ENCODE measurements at regions not wholly inside any gene's neighbourhood (a gene's known extent, or its start where the extent isn't known, plus 50 kb on each side); places are given as distances from the start of the nearest gene placed in this dataset.
"Not testable (repeated sequence)": the region's sequence is repeated elsewhere in the genome, so short reads cannot be mapped to it uniquely, and the experiment has no call there.

DNA sequence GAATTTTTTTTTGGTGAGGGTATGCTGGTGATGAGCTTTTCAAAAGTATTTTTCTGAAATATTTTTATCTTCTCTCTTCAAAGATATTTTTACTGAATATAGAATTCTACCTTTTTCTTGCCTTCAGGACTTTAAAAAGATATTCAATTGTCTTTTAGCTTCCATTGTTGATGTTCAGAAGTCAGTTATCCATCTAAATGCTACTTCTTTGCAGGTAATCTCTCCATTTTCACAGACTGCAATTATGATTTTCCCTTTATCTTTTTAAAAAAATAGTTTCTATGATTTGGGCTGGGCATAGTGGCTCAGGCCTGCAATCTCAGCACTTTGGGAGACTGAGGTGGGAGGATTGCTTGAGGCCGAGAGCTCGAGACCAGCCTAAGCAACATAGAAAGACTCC lies 222.4 kb downstream of the IL20RB start:
- no peak for DNase-seq (ENCODE audit: low read depth, low spot score)
- in situ Hi-C loops (cut with HindIII; ENCODE audit: low pct_unique_long_range_greater_than_20kb, low sequenced_read_pairs): no loop called here

DNA sequence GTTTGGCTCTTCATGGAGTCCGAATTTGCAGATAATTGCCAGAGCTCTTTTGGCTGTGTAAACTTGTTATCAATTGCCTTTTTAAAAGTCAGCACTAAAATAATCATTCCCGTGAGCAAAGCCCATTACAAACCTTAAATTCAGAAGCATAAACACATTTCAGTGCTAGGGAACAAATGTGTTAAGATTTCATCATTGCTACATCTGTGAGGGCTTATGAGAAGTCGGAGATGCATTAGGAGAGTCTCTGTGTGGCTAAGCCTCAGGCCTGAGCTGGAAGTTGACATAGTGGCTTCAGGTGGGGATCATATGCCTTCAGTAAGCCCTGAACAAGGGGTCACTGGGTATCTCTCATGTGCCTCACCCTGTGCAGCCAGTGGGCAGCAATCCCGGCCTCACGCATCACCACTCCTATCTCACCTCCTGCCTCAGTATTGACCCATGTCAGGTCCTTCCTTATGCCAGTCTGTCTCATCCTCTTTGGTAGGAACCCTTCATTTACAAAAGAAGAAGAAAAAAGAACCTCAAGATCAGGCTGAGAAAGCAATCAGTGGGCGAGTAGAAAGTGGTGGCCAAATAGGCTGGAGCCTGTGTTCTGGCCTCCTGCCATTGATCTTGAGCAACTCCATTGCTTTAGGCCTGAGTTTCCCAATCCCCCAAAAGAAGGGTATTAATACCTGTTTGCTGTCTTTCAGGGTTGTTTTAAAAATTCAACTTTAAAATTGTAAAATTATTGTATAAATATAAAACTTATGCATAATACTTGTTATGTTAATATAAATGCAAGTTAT lies 233.5 kb downstream of the IL20RB start:
- in situ Hi-C loops (cut with HindIII; ENCODE audit: low pct_unique_long_range_greater_than_20kb, low sequenced_read_pairs): no loop called here

DNA sequence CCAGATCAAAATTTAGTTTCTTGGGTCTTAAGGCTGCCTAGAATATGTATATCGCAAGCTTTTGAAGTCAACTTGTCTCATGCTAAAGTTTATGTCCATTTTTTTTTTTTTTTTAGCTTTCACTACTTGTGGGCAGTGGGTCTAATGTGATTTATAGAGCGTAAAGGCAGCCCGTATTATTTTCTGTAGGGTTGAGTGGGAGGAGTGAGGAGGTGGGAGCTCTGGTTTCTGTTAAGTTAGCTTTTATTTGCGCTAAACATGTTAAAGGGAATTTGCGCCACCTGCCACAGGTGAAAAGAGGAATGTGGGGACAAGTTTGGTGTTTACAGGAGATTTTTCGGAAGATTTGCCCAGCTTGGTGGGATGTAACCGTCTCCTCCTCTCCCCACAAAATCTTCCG lies 234.2 kb downstream of the IL20RB start:
- DNase-seq (ENCODE audit: low read depth, low spot score): no peak
- in situ Hi-C loops (cut with HindIII; ENCODE audit: low pct_unique_long_range_greater_than_20kb, low sequenced_read_pairs): no loop called here

More for the DNA sequence above, 233.5 kb downstream of the IL20RB start:
- DNase-seq (ENCODE audit: low read depth, low spot score): no peak

DNA sequence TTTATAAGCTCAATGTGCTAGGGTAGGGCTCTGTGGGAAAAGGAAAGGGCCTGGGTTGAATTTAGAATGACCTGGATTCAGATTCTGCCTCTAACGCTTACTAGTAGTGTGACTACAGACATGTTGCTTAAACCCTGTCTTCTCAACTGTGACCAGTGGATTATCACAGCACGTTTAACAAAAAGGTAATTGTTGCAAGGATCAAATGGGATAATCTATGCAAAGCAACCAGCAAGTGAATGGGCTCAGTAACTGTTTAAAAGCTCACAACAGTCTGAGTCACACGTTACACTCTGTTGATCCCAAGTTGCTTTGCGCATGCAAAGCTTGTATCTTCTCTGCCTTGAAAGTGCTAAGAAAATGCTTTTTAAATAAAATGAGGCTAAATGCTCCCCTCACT lies 236.5 kb downstream of the IL20RB start:
- no peak for DNase-seq (ENCODE audit: low read depth, low spot score)
- in situ Hi-C loops (cut with HindIII; ENCODE audit: low pct_unique_long_range_greater_than_20kb, low sequenced_read_pairs): no loop called here

DNA sequence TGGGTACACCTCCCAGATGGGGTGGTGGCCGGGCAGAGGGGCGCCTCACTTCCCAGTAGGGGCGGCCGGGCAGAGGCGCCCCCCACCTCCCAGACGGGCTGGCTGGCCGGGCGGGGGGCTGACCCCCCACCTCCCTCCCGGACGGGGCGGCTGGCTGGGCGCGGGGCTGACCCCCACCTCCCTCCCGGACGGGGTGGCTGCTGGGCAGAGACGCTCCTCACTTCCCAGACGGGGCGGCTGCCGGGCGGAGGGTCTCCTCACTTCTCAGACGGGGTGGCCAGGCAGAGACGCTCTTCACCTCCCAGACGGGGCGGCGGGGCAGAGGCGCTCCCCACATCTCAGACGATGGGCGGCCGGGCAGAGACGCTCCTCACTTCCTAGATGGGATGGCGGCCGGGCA lies 240.6 kb downstream of the IL20RB start:
- in situ Hi-C loops (cut with HindIII; ENCODE audit: low pct_unique_long_range_greater_than_20kb, low sequenced_read_pairs); DNase-seq (ENCODE audit: low read depth, low spot score): not testable (repeated sequence)

DNA sequence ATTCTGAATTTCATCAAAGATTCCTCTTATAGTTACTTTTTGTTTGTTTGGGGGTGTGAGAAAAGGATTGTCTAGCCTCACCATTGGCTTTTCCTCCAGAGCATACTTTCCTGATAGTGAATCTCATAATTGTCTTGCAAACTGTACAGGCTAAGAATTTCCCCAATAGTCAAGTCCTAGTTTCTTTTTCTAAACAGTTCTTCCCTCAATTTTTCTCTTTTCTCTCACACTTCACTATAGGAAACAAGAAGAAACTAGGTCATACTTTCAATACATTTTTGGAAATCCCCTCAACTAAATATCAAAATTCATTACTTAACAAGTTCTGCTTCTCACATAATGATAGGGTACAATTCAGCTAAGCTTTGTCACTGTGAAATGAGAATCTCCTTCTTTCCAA lies 241.9 kb downstream of the IL20RB start:
- no peak for DNase-seq (ENCODE audit: low read depth, low spot score)
- in situ Hi-C loops (cut with HindIII; ENCODE audit: low pct_unique_long_range_greater_than_20kb, low sequenced_read_pairs): no loop called here

DNA sequence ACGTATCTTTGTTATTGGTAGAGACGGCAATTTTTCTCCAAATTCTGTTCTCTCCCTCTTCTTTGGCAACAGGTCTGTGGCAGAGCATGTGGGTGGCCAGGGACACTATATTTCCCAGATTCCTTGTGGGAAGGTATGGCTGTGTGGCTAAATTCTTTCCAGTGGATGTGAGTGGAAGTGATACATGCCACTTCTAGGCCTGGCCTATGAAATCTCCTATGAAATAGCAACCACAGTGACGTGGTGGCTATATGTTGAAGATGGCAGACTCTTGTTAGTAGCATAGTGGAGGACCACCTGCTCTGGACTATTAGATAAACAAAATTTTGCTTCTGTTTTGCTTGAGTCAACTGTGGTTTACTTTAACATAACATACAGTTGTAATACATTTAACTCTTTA lies 243.3 kb downstream of the IL20RB start:
- DNase-seq (ENCODE audit: low read depth, low spot score): no peak
- in situ Hi-C loops (cut with HindIII; ENCODE audit: low pct_unique_long_range_greater_than_20kb, low sequenced_read_pairs): no loop called here

DNA sequence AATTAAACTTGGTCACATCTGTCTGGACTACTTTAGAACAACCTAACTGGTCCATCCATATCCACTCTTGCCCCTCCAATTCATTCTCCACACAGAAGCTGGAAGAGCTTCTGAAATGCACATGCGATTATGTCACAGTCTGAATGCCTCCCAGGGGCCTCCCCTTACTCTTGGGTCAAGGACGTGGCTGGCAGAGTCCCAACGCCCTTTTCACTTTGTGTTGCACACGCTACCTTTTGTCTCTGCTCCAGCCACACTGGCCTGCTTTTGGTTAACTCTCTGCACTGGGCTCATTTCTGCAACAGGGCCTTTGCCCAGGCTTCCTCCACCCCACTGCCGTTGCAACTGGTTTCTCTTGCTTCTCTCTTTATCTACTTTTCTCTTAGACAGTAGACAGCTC lies 245.2 kb downstream of the IL20RB start:
- no peak for DNase-seq (ENCODE audit: low read depth, low spot score)
- in situ Hi-C loops (cut with HindIII; ENCODE audit: low pct_unique_long_range_greater_than_20kb, low sequenced_read_pairs): no loop called here

DNA sequence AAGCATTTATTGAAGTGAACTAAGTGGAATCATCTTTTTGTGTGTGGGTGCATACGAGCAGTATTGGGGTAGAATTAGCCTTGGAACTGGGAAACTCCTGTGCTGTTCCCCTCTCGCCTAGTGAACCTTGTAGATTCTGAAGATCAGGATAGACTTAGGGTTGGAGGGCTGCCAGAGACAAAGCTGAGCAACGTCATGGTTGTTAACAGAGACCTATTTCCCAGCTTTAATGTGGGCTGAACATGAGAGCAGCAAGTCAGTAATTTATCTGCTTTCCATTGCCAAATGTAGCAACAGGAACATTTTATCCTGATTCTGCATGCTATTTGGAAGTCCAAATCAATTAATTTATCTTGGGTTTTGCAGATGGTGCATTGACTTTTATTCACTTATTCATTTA lies 246.6 kb downstream of the IL20RB start:
- no peak for DNase-seq (ENCODE audit: low read depth, low spot score)
- in situ Hi-C loops (cut with HindIII; ENCODE audit: low pct_unique_long_range_greater_than_20kb, low sequenced_read_pairs): no loop called here

DNA sequence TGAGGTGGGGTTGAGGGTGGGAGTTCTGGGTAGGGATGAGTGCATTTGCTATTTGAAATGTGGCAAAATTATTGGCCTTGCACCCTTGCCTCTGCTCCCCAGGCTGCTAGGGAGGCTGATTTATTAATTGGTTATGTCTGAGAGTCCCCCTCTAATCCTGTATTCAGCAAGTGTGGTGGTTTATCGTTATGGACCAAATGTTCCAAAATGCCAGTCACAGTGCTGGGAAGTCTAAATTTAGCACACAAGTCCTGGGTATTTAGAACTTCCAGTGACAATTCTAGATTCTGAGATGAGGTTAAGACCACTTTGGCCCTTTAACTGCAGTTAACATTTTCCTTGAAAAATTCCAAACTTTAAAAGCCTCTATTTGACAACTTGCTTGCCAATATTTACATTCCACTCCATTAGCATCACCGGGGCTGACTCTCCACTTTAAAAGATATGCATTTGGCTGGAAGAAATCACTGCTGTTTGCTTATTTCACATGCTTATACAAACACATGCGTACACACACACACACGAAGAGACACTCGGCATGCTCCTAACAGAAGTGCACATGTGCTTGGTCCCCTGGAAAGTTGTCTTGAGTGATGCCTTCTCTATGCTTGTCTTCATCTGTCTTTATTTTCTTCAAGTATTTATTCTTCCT lies 247.7 kb downstream of the IL20RB start:
- DNase-seq (ENCODE audit: low read depth, low spot score): no peak
- in situ Hi-C loops (cut with HindIII; ENCODE audit: low pct_unique_long_range_greater_than_20kb, low sequenced_read_pairs): no loop called here

DNA sequence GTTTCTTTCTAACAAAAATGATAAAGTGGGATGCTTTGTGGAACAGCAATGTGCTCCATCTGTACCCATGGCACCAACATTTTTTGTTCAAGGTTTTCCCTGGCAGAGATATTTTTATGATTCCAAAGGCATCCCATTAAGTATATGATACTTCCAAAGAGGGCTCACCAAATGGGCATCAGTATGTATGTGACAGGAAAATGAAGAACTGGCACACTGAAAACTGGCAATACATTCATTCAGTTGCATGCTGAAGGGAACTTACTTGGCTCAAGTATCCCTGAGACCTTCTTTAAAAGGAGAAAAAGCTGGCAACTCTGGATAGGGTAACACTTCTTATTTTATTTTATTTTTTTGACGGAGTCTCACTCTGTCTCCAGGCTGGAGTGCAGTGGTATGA lies 249.8 kb downstream of the IL20RB start:
- no peak for DNase-seq (ENCODE audit: low read depth, low spot score)
- in situ Hi-C loops (cut with HindIII; ENCODE audit: low pct_unique_long_range_greater_than_20kb, low sequenced_read_pairs): no loop called here

DNA sequence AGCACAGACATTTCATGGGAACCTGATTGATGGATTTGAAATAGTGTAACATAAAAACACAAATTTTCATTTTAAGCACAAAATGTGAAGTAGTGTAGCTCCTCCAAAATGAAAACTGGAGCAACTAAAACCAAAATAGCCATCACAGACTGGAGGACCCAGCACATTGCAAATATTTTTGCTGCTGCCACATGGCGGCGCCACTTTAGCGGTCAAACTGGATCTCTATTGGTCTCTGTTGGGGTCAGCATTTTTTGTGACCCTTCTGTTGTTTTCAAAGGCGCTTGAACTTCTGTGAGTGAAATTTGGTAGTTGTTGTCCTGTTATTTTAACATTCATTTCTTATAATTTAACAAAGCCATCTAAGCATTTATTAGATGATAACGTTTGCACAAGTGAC lies 259.9 kb downstream of the IL20RB start:
- in situ Hi-C loops (cut with HindIII; ENCODE audit: low pct_unique_long_range_greater_than_20kb, low sequenced_read_pairs): no loop called here
- DNase-seq (ENCODE audit: low read depth, low spot score): peak; percentile 56

DNA sequence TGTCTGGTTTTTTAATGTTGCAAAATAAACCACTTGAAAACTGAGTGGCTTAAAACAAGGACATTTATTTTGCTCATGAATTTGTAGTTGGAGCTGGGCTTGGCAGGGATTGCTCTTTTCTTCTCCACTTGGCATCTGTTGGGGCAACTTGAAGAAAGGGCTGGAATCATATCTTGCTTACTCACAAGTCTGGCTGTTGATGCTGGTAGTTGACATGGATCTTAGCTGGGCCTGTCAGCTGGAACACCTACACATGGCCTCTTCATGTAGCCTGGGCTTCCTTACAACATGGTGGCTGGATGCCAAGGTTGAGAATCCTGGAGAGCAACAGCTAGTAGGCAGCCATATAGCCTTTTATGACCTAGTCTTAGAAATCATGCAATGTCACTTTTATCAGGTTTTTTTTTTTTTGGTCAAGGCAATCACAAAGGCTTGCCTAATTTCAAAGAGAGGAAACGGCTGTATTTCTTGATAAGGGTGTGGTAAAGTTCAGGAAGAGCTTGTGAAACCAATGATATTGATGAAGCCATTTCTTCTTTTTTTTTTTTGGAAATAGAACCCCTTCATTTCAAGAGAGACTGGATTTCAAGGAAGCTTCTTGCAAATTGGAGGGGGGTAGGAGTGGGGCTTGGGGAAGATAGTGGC lies 262.1 kb downstream of the IL20RB start:
- no peak for DNase-seq (ENCODE audit: low read depth, low spot score)
- in situ Hi-C loops (cut with HindIII; ENCODE audit: low pct_unique_long_range_greater_than_20kb, low sequenced_read_pairs): no loop called here

DNA sequence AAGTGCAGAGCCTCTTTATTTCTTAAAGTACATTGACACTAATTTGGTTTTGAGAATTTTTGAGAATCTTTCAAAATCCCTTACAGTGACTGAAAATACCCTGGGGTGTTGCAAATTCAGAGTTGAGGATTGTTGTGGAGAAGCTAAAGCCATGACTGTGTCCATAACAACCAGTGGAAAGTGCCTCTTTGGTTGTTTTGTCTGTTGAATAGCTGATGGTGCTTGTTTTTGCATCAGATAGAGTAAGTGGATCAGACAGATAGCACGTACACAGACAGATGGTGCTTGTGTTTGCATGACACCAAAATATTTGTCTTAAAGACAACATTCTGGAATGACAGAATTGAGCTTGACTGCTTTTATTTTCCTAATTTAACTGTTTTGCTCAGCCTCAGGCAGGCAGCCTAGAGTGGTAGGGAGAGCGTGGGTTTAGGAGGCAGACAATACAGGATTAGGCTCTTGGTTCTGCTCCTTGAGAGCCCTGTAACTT lies 265.0 kb downstream of the IL20RB start:
- no peak for DNase-seq (ENCODE audit: low read depth, low spot score)
- in situ Hi-C loops (cut with HindIII; ENCODE audit: low pct_unique_long_range_greater_than_20kb, low sequenced_read_pairs): no loop called here

DNA sequence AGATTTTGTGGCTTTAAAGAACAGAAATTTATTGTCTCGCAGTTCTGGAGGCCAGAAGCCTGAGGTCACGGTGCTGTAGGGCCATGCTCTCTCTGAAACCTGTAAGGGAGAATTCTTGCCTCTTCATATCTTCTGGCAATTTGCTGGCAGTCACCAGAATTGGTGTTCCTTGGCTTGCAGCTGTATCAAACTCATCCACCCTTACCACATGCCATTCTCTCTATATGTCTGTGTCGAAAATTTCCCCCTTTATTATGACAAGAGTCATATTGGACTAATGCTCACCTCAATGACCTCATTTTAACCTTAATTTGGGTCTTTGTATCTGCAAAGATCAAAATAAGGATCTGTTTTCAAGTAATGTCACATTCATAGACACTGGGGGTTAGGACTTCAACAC lies 266.7 kb downstream of the IL20RB start:
- in situ Hi-C loops (cut with HindIII; ENCODE audit: low pct_unique_long_range_greater_than_20kb, low sequenced_read_pairs): no loop called here
- DNase-seq (ENCODE audit: low read depth, low spot score): no peak

DNA sequence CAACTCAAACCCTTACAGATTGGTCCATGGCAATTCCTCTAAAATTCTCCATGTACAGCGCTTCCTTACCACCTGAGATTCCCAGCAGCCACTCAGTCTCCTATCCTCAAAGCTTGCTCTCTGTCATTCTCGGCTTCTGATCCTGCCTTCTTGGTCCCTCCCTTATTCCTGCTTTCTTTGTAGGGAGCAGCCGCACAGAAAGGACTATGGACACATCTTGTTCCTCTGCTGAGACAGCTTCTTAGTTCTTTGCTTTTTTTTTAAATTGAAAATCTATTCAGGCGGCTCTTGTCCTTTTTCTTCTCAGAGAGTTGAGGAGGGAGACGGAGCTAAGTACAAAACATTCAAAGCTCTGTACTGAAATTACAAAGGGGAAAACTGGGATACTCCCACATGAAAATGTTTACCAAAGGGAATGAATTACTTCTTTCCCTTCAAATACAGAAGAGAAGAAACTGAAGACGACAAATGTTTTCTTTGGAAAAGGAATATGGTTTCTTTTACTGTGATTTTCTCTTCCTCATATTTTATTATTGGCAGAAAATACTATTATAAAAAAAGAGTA lies 285.1 kb downstream of the IL20RB start:
- DNase-seq (ENCODE audit: low read depth, low spot score): no peak
- in situ Hi-C loops (cut with HindIII; ENCODE audit: low pct_unique_long_range_greater_than_20kb, low sequenced_read_pairs): no loop called here

DNA sequence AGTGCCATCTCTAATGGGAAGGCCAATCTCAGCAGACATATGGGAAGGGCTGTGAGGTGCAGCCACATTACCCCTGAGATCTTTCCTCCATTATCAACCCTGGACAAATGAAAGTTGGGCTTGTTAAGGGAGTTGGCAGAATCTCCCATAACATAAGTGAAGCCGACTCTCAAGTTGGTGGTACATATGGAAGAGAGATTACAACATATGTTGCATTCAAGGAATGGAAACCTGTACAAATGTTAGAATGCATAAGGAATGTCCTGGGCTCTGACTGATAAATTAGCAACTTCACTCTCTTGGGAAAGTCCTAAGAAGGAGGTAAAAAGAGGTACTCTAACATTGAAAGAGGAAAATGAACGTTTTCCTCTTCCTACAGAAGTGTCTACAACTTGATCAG lies 288.7 kb downstream of the IL20RB start:
- in situ Hi-C loops (cut with HindIII; ENCODE audit: low pct_unique_long_range_greater_than_20kb, low sequenced_read_pairs): no loop called here

DNA sequence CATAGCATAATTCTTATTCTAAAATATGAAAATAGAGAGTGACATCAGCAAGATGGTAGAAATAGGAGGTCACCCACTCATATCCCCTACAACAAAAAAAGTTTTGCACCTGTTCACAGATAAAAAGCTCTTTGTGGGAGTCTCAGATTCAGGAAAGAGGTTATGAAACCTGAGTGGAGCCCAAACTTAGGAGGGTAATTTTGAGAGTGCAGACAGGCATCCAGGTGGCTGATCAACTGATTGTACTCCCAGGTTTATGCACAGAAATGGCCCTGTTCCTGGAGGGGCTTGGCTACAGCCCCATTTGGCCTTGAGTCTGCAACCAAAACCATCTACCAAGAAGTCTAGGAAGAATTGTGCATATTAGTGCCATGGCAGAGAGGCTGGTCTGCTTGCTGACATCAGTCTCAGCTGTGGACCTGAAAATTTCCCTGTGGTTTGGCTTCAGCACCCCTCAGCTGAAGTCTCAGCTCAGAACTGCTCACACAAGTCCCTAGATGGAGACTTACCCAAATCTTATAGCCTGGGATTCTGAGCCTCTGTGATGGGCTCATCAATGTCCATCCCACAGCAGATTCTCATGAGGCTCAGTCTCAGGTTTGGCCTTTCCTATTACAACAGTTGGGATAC lies 291.6 kb downstream of the IL20RB start:
- in situ Hi-C loops (cut with HindIII; ENCODE audit: low pct_unique_long_range_greater_than_20kb, low sequenced_read_pairs): no loop called here

More for the DNA sequence above, 288.7 kb downstream of the IL20RB start:
- DNase-seq (ENCODE audit: low read depth, low spot score): no peak

More for the DNA sequence above, 291.6 kb downstream of the IL20RB start:
- DNase-seq (ENCODE audit: low read depth, low spot score): no peak

Measured in SK-MEL-5 (cell line).